ENCODE measurements at regions not wholly inside any gene's neighbourhood (a gene's known extent, or its start where the extent isn't known, plus 50 kb on each side); places are given as distances from the start of the nearest gene placed in this dataset.

- Histone ChIP-seq H3K4me1 (no peaks in the 10 kb centered on the region), H3K36me3 (no peaks in the 10 kb centered on the region), H3K4me3 (no peak overlapping the region), H3K27ac (no peak overlapping the region), H3K27me3 (no peaks in the 10 kb centered on the region), H3K9me3 (no peaks in the 10 kb centered on the region)
- intact Hi-C loops (cut with DNase I; ENCODE audit: low total_unique reads) (no loop called here), in situ Hi-C loops (cut with MboI; ENCODE audit: low sequenced_read_pairs in 4 of 4) (no loop called here)
- DNase-seq = no peak
- no peak for ATAC-seq
- TF ChIP-seq, protein P1, sequence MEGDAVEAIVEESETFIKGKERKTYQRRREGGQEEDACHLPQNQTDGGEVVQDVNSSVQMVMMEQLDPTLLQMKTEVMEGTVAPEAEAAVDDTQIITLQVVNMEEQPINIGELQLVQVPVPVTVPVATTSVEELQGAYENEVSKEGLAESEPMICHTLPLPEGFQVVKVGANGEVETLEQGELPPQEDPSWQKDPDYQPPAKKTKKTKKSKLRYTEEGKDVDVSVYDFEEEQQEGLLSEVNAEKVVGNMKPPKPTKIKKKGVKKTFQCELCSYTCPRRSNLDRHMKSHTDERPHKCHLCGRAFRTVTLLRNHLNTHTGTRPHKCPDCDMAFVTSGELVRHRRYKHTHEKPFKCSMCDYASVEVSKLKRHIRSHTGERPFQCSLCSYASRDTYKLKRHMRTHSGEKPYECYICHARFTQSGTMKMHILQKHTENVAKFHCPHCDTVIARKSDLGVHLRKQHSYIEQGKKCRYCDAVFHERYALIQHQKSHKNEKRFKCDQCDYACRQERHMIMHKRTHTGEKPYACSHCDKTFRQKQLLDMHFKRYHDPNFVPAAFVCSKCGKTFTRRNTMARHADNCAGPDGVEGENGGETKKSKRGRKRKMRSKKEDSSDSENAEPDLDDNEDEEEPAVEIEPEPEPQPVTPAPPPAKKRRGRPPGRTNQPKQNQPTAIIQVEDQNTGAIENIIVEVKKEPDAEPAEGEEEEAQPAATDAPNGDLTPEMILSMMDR (IDR thresholded peaks at IDR 0.05 in 4 of 5, conservative IDR thresholded peaks at IDR 0.05 in 1 of 5) = no peak
- TF ChIP-seq POLR2A (IDR thresholded peaks at IDR 0.05) = no peak
These were observed 155.5 kb downstream of the LINC00237 start for GRCh38 chr20:20950620-20951019.

GRCh38 chr20:20946122-20946759 is 159.9 kb downstream of the LINC00237 start:
- H3K36me3 ChIP-seq = no peaks in the 10 kb centered on the region
- no peak overlapping the region for H3K27ac ChIP-seq
- in situ Hi-C loops (cut with MboI; ENCODE audit: low sequenced_read_pairs in 4 of 4) = no loop called here
- H3K4me3 ChIP-seq = no peak overlapping the region
- H3K9me3 ChIP-seq = no peaks in the 10 kb centered on the region
- no peak for DNase-seq
- TF ChIP-seq, protein P1 (IDR thresholded peaks at IDR 0.05 in 4 of 5, conservative IDR thresholded peaks at IDR 0.05 in 1 of 5) = no peak
- no peak for TF ChIP-seq POLR2A (IDR thresholded peaks at IDR 0.05)
- H3K4me1 ChIP-seq = no peaks in the 10 kb centered on the region
- no peaks in the 10 kb centered on the region for H3K27me3 ChIP-seq
- no peak for ATAC-seq
- intact Hi-C loops (cut with DNase I; ENCODE audit: low total_unique reads) = no loop called here

GRCh38 chr20:20941468-20941889 is 164.7 kb downstream of the LINC00237 start:
- TF ChIP-seq, protein P1 (IDR thresholded peaks at IDR 0.05 in 4 of 5, conservative IDR thresholded peaks at IDR 0.05 in 1 of 5) = no peak
- TF ChIP-seq POLR2A (IDR thresholded peaks at IDR 0.05) = no peak
- in situ Hi-C loops (cut with MboI; ENCODE audit: low sequenced_read_pairs in 4 of 4) = no loop called here
- no peaks in the 10 kb centered on the region for H3K4me1 ChIP-seq
- DNase-seq (no peak), ATAC-seq (no peak)
- H3K27me3 ChIP-seq = no peaks in the 10 kb centered on the region
- no peak overlapping the region for H3K4me3 ChIP-seq
- no peaks in the 10 kb centered on the region for H3K36me3 ChIP-seq
- H3K27ac ChIP-seq = no peak overlapping the region
- H3K9me3 ChIP-seq = no peaks in the 10 kb centered on the region
- intact Hi-C loops (cut with DNase I; ENCODE audit: low total_unique reads) = no loop called here

GRCh38 chr20:20939006-20939405 is 167.2 kb downstream of the LINC00237 start:
- no peak overlapping the region for H3K27ac ChIP-seq
- no peak overlapping the region for H3K4me3 ChIP-seq
- ATAC-seq = no peak
- intact Hi-C loops (cut with DNase I; ENCODE audit: low total_unique reads) (no loop called here), in situ Hi-C loops (cut with MboI; ENCODE audit: low sequenced_read_pairs in 4 of 4) (no loop called here)
- H3K9me3 ChIP-seq = no peaks in the 10 kb centered on the region
- H3K27me3 ChIP-seq = peaks cover 0 to 4% (median 1%) of the 10 kb centered on the region in 3 donors
- no peak for TF ChIP-seq POLR2A (IDR thresholded peaks at IDR 0.05)
- TF ChIP-seq, protein P1 (IDR thresholded peaks at IDR 0.05 in 4 of 5, conservative IDR thresholded peaks at IDR 0.05 in 1 of 5) = no peak
- no peaks in the 10 kb centered on the region for H3K4me1 ChIP-seq
- H3K36me3 ChIP-seq = no peaks in the 10 kb centered on the region
- no peak for DNase-seq

DNA sequence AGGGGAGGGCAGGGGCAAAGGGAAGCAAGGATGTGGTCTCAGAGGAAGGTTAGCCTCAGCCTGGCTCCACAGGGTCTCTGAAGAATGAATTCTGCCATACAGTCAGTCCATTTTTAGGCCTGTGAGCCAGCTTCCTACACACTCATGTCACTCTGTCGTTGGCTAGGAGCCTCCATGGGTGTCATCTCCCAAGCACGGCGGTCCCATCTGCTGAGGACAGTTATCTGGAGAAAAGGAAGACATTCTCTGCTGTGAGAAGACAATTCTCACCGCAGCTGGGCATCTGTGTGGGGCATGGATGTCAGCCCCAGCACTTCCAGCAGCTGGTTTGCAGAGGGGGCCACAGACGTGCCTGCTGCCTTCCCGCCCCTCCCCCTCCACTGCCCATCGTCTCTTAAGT is 167.6 kb downstream of the LINC00237 start:
- no peaks in the 10 kb centered on the region for H3K9me3 ChIP-seq
- in situ Hi-C loops (cut with MboI; ENCODE audit: low sequenced_read_pairs in 4 of 4) = no loop called here
- ATAC-seq (no peak), DNase-seq (no peak)
- intact Hi-C loops (cut with DNase I; ENCODE audit: low total_unique reads) = no loop called here
- TF ChIP-seq, protein P1 (IDR thresholded peaks at IDR 0.05 in 4 of 5, conservative IDR thresholded peaks at IDR 0.05 in 1 of 5) = no peak
- no peak for TF ChIP-seq POLR2A (IDR thresholded peaks at IDR 0.05)
- no peak overlapping the region for H3K27ac ChIP-seq
- H3K36me3 ChIP-seq = no peaks in the 10 kb centered on the region
- H3K4me3 ChIP-seq = no peak overlapping the region
- peaks cover 0 to 5% (median 4%) of the 10 kb centered on the region in 3 donors for H3K27me3 ChIP-seq
- no peaks in the 10 kb centered on the region for H3K4me1 ChIP-seq
